SJCRH30 (cell line): ENCODE measurements at regions not wholly inside any gene's neighbourhood (a gene's known extent, or its start where the extent isn't known, plus 50 kb on each side); places are given as distances from the start of the nearest gene placed in this dataset.
"Not testable (repeated sequence)": the region's sequence is repeated elsewhere in the genome, so short reads cannot be mapped to it uniquely, and the experiment has no call there.

Source experiments
- DNase-seq, 2 experiments: peaks; one replicate each; pipeline ENCODE4 v3.0.0-alpha.2; 2015 to 2020
- H3K27ac ChIP-seq: fragments of 250-450 bp; sonication (Bioruptor Pico); 2 replicates; pipeline ENCODE4 v1.5.1; 2020; ENCODE audit warnings: mild to moderate bottlenecking, moderate library complexity
- H3K27me3 ChIP-seq: fragments of 250-450 bp; sonication (Bioruptor Pico); 2 replicates; pipeline ENCODE4 v1.5.1; 2020; ENCODE audit warnings: mild to moderate bottlenecking, moderate library complexity
- H3K36me3 ChIP-seq: fragments of 250-450 bp; sonication (Bioruptor Pico); 2 replicates; pipeline ENCODE4 v1.5.1; 2020; ENCODE audit warnings: mild to moderate bottlenecking, moderate library complexity
- H3K4me1 ChIP-seq: fragments of 250-450 bp; sonication (Bioruptor Pico); 2 replicates; pipeline ENCODE4 v1.5.1; 2020; ENCODE audit warnings: mild to moderate bottlenecking, moderate library complexity
- H3K4me3 ChIP-seq: fragments of 250-450 bp; sonication (Bioruptor Pico); 2 replicates; pipeline ENCODE4 v1.5.1; 2020; ENCODE audit warnings: mild to moderate bottlenecking, moderate library complexity
- H3K9me3 ChIP-seq: fragments of 250-450 bp; sonication (Bioruptor Pico); replicated peaks from 2 replicates; pipeline ENCODE4 v1.5.1; 2020; ENCODE audit warnings: mild to moderate bottlenecking, moderate library complexity

DNA sequence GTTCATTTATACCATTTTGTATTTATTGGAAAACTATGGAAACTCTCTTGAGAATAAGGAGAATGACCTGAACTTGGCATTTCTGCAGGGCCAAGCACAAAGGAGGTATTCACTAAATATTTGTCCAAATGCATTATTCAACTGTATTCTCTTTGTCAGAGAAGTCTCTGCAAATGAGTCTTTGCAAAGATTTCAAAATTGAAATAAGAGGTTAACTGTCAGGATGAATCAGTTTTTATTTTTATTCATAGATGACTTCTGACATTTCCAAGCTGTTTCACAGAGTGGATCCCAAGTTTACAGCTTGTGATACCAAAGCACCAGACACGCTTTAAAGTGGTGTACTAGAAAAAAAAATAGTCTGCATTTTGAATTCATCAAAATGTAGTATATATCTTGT, 131.6 kb downstream of the UTRN start:
- no peak overlapping the region for H3K27ac ChIP-seq
- no peak overlapping the region for H3K4me3 ChIP-seq
- no peaks in the 10 kb centered on the region for H3K27me3 ChIP-seq
- H3K36me3 ChIP-seq: no peaks in the 10 kb centered on the region
- H3K4me1 ChIP-seq: no peaks in the 10 kb centered on the region
- H3K9me3 ChIP-seq: no peaks in the 10 kb centered on the region
- no peak for DNase-seq

DNA sequence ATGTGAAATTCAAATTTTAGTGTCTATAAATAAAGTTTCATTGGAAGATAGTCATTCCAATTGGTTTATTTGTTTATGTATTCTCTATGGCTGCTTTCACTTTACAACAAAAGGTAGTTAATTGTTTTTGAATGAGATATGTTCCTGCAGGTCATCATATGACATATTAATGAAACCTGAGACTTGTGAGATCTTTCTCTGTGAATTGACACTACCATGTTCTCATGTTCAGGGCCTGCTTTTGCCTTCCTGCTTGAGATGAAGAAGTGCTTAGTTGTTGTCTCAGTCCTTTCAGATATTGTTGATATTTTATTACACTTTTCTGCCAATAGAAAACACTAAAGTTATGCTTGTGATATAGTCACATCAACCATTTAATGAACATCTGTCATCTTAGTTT, 132.5 kb downstream of the UTRN start:
- Histone ChIP-seq H3K36me3 (no peaks in the 10 kb centered on the region), H3K27me3 (no peaks in the 10 kb centered on the region), H3K4me1 (no peaks in the 10 kb centered on the region; the same call in 1 of the 2 replicates), H3K9me3 (no peaks in the 10 kb centered on the region), H3K27ac (no peak overlapping the region), H3K4me3 (no peak overlapping the region)
- no peak for DNase-seq

DNA sequence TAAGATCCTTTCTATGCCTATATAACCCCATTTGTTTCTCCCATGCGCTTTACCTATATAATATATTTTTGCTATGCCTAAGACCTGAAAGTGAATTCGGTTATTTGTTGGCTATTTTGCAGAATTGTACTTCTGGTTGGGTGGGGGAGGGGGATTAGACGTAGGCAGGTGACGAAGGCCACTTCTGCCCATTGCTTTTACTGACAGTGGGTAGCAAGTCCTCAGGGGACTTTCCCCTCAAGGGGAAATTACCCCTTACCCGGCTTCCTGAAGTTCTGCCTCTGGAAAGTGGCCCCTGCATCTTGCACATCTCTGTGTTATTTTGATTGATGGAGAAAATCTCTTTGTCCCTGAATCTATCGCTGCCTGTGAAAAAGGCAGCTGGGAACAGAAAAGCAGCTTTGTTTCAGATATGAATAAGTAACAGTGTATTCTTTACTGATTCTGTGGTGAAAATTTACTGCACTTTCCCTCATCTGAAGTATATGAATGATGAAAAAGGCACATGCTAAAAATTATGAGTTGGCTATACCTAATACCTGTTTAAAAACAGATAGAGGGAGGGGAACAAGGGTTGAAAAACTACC, 133.9 kb downstream of the UTRN start:
- Histone ChIP-seq H3K27ac (no peak overlapping the region), H3K36me3 (no peaks in the 10 kb centered on the region), H3K4me3 (no peak overlapping the region), H3K27me3 (no peaks in the 10 kb centered on the region), H3K9me3 (no peaks in the 10 kb centered on the region), H3K4me1 (no peaks in the 10 kb centered on the region; the same call in 1 of the 2 replicates)
- DNase-seq: no peak

DNA sequence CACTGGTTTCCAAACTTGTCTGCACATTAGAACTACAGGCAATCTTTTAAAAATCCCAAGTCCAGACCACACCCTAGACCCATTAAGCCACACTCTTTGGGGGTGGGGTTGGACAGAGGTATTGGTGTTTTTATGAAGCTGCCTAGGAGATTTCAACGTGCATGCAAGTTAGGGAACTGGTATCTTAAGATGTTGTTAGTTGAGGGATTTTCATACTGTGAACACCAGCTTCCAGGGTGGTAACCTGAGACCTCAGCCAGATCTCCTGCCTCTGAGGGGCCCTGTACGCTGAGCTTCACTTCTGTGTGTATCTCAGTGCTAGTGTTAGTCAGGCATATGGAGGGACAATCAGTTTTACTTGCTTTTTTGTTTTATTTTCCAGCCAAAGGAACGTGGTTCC, 138.0 kb downstream of the UTRN start:
- Histone ChIP-seq H3K36me3 (peaks cover 12% of the 10 kb centered on the region; the same call in 1 of the 2 replicates), H3K4me3 (no peak overlapping the region), H3K27me3 (no peaks in the 10 kb centered on the region), H3K27ac (no peak overlapping the region), H3K4me1 (no peaks in the 10 kb centered on the region; the same call in 1 of the 2 replicates), H3K9me3 (no peaks in the 10 kb centered on the region)
- peak in 1 of 2 experiments; percentile 53 for DNase-seq

DNA sequence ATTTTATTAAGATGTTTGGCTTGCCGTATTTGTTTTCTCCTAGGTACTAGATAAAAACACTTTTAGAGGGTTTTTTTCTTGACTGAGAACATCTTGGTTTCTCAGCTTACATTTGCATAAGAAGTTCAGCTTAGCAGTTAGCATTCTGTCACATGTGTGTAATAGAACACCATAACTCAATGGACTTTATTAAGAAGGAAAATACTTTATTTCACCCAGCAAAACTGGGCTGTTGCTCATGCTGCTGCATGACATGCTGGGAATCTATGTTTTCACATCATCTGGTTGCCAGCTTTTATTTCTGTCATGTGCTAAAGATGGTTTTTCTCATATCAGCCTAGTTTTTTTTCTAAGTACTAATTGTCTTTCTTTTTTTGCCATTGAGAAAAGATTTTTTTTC, 144.6 kb downstream of the UTRN start:
- no peak for DNase-seq
- Histone ChIP-seq H3K4me3 (no peak overlapping the region), H3K9me3 (no peaks in the 10 kb centered on the region), H3K27ac (no peak overlapping the region), H3K36me3 (peaks cover 22% of the 10 kb centered on the region), H3K4me1 (no peaks in the 10 kb centered on the region), H3K27me3 (no peaks in the 10 kb centered on the region)

DNA sequence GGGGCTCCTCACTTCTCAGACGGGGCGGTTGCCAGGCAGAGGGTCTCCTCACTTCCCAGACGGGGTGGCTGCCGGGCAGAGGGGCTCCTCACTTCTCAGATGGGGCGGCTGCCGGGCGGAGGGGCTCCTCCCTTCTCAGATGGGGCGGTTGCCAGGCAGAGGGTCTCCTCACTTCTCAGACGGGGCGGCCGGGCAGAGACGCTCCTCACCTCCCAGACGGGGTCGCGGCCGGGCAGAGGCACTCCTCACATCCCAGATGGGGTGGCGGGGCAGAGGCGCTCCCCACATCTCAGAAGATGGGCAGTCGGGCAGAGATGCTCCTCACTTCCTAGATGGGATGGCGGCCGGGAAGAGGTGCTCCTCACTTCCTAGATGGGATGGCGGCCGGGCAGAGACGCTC, 148.3 kb downstream of the UTRN start:
- DNase-seq, H3K27ac ChIP-seq, H3K4me1 ChIP-seq, H3K9me3 ChIP-seq, H3K4me3 ChIP-seq, H3K27me3 ChIP-seq: not testable (repeated sequence)
- peaks cover 32% of the 10 kb centered on the region for H3K36me3 ChIP-seq

DNA sequence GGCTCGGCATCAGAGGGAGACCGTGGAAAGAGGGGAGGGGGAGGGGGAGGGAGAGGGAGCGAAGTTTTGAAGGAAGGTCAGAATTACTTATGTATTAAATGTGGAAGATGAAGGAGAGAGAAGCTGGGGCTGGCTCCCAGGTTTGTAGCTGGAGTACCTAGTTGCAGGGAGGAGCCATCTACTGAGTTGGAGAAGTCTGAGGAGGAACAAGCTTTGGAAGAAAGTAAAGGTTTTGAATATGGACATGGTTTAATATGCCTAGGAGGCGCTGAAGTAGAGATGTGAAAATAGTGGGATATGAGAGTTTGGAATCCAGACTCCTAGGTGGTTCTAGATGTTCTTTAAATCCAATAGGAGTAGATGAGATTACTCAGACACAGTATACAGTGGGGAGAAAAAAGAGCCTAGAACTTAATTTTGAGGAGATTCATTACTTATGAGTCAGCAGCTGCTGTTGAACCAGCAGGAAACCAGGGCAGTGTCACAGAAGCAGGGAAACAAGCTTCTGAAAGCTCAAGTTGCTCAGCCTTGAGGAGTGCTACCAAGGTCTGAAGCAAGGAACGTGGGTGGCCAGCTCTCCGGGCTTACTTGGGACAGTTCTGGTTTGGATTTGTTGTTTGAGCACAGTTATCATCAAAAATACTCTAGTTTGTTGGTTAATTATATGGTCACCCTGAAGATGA, 149.3 kb downstream of the UTRN start:
- no peaks in the 10 kb centered on the region for H3K27me3 ChIP-seq
- H3K36me3 ChIP-seq: peaks cover 40% of the 10 kb centered on the region
- H3K4me3 ChIP-seq: no peak overlapping the region
- H3K4me1 ChIP-seq: no peaks in the 10 kb centered on the region
- no peak for DNase-seq
- H3K9me3 ChIP-seq: no peaks in the 10 kb centered on the region
- H3K27ac ChIP-seq: no peak overlapping the region

DNA sequence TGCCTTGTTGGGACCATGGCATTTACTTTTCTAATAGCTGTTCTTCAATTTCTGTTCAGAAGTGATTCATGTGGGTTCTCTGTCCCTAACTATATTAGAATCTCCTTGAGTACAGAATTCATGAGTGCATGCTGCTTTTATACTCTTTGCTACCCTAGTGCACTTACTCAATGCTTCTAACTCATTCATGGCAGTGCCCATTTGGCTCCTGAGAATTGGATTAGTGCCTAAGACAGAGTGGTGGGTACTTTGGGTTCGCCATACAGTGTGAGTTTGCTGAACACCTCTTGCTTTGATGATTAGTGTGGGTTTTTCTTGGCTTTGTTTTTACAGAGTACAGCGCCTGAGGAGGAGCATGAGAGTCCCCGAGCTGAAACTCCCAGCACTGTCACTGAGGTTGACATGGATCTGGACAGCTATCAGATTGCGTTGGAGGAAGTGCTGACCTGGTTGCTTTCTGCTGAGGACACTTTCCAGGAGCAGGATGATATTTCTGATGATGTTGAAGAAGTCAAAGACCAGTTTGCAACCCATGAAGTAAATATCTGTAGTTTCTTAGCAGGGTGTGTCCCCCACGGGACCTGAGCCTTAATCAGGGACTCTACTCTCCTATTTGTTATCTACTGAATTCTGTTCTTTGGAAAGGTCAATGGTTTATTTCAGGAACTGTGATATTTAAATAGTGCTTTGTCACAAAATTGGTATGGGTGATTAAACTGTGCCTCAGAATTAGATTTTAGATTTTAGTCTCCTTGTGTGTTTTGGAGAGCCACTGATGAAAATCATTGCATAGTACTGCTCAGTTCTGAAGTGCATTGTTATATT, 150.7 kb downstream of the UTRN start:
- no peaks in the 10 kb centered on the region for H3K9me3 ChIP-seq
- no peak overlapping the region for H3K4me3 ChIP-seq
- peaks cover 52% of the 10 kb centered on the region for H3K36me3 ChIP-seq
- DNase-seq: no peak
- no peaks in the 10 kb centered on the region for H3K4me1 ChIP-seq
- H3K27me3 ChIP-seq: no peaks in the 10 kb centered on the region
- no peak overlapping the region for H3K27ac ChIP-seq

DNA sequence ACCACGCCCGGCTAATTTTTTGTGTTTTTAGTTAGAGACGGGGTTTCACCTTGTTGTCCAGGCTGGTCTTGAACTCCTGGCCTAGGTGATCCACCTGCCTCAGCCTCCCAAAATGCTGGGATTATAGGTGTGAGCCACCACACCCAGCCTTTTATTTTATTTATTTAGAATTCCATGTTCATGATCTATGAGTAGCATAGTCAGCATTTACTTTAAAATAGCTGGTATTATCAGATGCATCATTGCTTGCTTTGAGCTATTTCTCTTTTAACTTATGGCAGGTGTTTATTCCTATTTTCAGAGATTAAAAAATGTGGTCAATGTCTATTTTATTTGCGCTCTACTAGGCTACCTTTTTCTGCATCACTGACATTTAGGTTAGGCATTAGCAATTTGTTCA, 152.0 kb downstream of the UTRN start:
- DNase-seq: no peak
- Histone ChIP-seq H3K4me1 (no peaks in the 10 kb centered on the region), H3K36me3 (peaks cover 56% of the 10 kb centered on the region), H3K27ac (no peak overlapping the region), H3K27me3 (no peaks in the 10 kb centered on the region), H3K4me3 (no peak overlapping the region), H3K9me3 (peaks cover 7% of the 10 kb centered on the region; the same call in 1 of the 2 replicates)

DNA sequence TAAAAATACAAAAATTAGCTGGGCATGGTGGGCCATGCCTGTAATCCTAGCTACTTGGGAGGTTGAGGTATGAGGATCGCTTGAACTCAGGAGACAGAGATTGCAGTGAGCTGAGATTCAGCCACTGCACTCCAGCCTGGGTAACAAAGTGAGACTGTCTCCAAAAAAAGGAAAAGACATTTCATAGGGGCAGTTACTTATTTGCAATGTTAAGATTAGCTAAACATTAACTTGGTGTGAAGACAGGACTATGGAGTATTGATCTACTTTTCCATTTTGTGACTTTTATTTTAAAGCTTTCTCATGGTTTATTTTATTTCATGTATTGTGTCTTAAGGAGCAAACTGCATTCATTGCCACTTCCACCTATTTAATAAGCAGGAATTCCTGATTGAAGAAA, 153.0 kb downstream of the UTRN start:
- Histone ChIP-seq H3K36me3 (peaks cover 61% of the 10 kb centered on the region), H3K27me3 (no peaks in the 10 kb centered on the region), H3K4me1 (no peaks in the 10 kb centered on the region), H3K27ac (no peak overlapping the region), H3K9me3 (peaks cover 7% of the 10 kb centered on the region; the same call in 1 of the 2 replicates), H3K4me3 (no peak overlapping the region)
- DNase-seq: no peak

DNA sequence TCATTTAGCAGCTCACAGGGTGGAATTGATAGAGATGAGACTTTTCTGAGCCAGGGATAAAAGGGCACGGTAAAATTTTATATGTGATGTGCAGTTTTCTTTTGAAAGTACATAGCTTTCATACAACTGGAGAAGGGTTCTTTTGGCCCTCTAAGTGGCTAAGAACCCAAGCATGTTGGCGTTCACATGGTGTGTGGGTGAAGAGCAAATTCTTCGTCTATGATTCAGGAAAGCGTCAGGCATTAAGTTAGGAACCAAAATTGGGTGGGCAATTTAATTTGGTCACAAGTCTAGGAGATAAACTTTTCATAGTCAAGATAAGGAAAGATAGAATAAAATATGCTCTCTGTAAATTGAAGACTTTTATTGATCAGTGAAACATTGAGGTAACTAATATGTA, 153.9 kb downstream of the UTRN start:
- H3K27ac ChIP-seq: no peak overlapping the region
- H3K36me3 ChIP-seq: peaks cover 65% of the 10 kb centered on the region
- H3K4me3 ChIP-seq: no peak overlapping the region
- H3K9me3 ChIP-seq: peaks cover 7% of the 10 kb centered on the region; the same call in 1 of the 2 replicates
- DNase-seq: no peak
- no peaks in the 10 kb centered on the region for H3K4me1 ChIP-seq
- H3K27me3 ChIP-seq: no peaks in the 10 kb centered on the region

DNA sequence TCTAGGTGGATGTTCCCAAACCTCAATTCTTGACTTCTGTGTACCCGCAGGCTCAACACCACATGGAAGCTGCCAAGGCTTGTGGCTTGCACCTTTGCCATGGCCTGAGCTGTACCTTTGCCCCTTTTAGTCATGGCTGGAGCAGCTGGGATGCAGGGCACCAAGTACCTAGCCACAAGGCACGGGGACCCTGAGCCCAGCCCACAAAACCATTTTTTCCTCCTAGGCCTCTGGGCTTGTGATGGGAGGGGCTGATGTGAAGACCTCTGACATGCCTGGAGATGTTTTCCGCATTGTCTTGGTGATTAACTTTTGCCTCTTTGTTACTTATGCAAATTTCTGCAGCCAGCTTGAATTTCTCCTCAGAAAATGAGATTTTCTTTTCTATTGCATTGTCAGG, 156.7 kb downstream of the UTRN start:
- H3K27me3 ChIP-seq, H3K4me3 ChIP-seq, H3K4me1 ChIP-seq, DNase-seq, H3K9me3 ChIP-seq, H3K27ac ChIP-seq: not testable (repeated sequence)
- peaks cover 64% of the 10 kb centered on the region for H3K36me3 ChIP-seq

DNA sequence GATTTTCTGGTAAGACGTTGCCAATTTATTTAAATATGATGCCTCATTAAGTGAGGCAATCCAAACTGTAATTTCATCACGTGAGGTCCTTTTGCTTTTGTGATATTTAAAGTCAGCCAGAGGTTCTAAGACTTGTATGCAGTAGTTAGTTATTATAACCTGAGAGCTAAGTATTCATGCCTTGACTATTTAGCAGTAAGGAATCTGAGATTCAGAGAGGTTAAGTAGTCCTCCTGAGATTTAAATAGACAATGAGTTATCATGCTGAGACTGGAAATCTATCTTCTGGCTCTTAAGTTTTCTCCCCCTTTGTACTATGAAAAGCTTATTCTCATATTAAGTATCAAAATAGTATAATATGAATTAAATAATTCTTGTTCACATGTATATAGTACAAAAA, 158.0 kb downstream of the UTRN start:
- H3K4me1 ChIP-seq: no peaks in the 10 kb centered on the region
- no peak for DNase-seq
- no peak overlapping the region for H3K4me3 ChIP-seq
- H3K27me3 ChIP-seq: no peaks in the 10 kb centered on the region
- H3K9me3 ChIP-seq: peaks cover 7% of the 10 kb centered on the region; the same call in 1 of the 2 replicates
- H3K27ac ChIP-seq: no peak overlapping the region
- H3K36me3 ChIP-seq: peaks cover 66% of the 10 kb centered on the region

DNA sequence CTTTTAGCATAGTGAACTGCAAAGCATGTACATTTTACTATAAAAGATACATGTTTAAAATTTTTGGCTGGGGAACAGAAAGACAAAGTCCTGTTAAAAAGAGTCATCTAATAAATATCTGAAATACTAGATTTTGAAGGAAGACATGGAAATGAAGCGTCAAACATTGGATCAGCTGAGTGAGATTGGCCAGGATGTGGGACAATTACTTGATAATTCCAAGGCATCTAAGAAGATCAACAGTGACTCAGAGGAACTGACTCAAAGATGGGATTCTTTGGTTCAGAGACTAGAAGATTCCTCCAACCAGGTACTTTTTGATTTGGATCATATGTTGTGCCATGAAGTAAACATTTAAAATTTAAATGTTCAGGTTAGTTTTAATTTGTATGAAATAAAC, 162.3 kb downstream of the UTRN start:
- Histone ChIP-seq H3K36me3 (peaks cover 27% of the 10 kb centered on the region), H3K27ac (no peak overlapping the region), H3K4me1 (no peaks in the 10 kb centered on the region), H3K4me3 (no peak overlapping the region), H3K9me3 (no peaks in the 10 kb centered on the region), H3K27me3 (no peaks in the 10 kb centered on the region)
- DNase-seq: no peak

DNA sequence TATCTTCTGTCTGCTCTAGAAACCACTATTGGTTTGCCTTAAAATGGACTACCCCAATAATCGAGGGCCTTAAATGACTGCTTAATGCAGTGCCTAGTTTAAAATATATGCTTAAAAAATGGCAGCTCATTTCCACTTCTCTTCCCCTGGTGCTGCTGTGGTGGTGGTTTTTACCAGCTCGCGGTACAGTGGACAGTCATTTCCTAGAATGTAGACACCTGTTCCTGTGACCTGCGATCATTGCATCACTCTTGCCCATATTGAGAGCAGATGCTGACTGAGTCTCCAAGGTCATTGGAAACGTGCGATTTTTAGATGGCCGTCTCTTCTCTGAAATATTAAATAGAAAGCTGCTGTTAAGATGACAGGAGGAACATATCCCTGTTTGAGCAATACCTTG, 164.1 kb downstream of the UTRN start:
- Histone ChIP-seq H3K4me1 (no peaks in the 10 kb centered on the region), H3K9me3 (no peaks in the 10 kb centered on the region), H3K36me3 (peaks cover 25% of the 10 kb centered on the region), H3K4me3 (no peak overlapping the region), H3K27me3 (no peaks in the 10 kb centered on the region), H3K27ac (no peak overlapping the region)
- no peak for DNase-seq
